ENCODE measurements at regions not wholly inside any gene's neighbourhood (a gene's known extent, or its start where the extent isn't known, plus 50 kb on each side); places are given as distances from the start of the nearest gene placed in this dataset.

- TF ChIP-seq SRF (IDR thresholded peaks at IDR 0.05; ENCODE audit: low read depth) (no peak), EGR1 (IDR thresholded peaks at IDR 0.05; ENCODE audit: low read depth) (no peak), MAX (IDR thresholded peaks at IDR 0.05) (no peak), ZNF274 (IDR thresholded peaks at IDR 0.05; ENCODE audit: low read depth, low read length) (no peak), FOSL1 (IDR thresholded peaks at IDR 0.05; ENCODE audit: low read depth) (no peak), CEBPB (IDR thresholded peaks at IDR 0.05; ENCODE audit: low read depth) (no peak), POLR2A (IDR thresholded peaks at IDR 0.05; ENCODE audit: borderline replicate concordance, extremely low read depth, insufficient read depth, insufficient read length) (no peak), SIN3A (IDR thresholded peaks at IDR 0.05; ENCODE audit: low read depth) (no peak), YY1 (IDR thresholded peaks at IDR 0.05; ENCODE audit: extremely low read depth, insufficient replicate concordance, low read depth, low read length) (no peak), POLR2AphosphoS5 (IDR thresholded peaks at IDR 0.05; ENCODE audit: low read depth, low read length) (no peak)
Measured at GRCh38 chr12:118553856-118554504, 177.6 kb downstream of the SUDS3 start (continued).

- TF ChIP-seq CTCF (IDR thresholded peaks at IDR 0.05 in 2 of 3, conservative IDR thresholded peaks at IDR 0.05 in 1 of 3; ENCODE audit: borderline replicate concordance in 1 of 3, insufficient read depth in 1 of 3, low read depth in 2 of 3, low read length in 2 of 3) (no peak), ZBTB33 (IDR thresholded peaks at IDR 0.05; ENCODE audit: extremely low read depth, insufficient replicate concordance, low read length) (no peak), YY1 (IDR thresholded peaks at IDR 0.05; ENCODE audit: extremely low read depth, insufficient replicate concordance, low read depth, low read length) (no peak), CEBPB (IDR thresholded peaks at IDR 0.05; ENCODE audit: low read depth) (no peak), REST (IDR thresholded peaks at IDR 0.05; ENCODE audit: low read depth) (no peak), ZFX (IDR thresholded peaks at IDR 0.05) (no peak)
- Histone ChIP-seq H3K79me2 (ENCODE audit: insufficient read depth, low read length) (no peaks in the 10 kb centered on the region), H3K4me2 (ENCODE audit: low read length) (no peak overlapping the region), H3K36me3 (ENCODE audit: control insufficient read depth in 1 of 2, insufficient read depth in 2 of 2, low read length in 2 of 2) (no peaks in the 10 kb centered on the region), H3K27ac (ENCODE audit: low read depth, low read length) (no peak overlapping the region), H3K9me2 (ENCODE audit: insufficient read depth) (no peaks in the 10 kb centered on the region), H3K27me3 (ENCODE audit: insufficient read depth, low read length) (peaks cover 55% of the 10 kb centered on the region), H3K9ac (ENCODE audit: low read length) (no peak overlapping the region), H3K4me1 (ENCODE audit: control insufficient read depth in 1 of 2, insufficient read depth in 2 of 2, low read length in 2 of 2) (no peaks in the 10 kb centered on the region), H4K20me1 (ENCODE audit: insufficient read depth) (no peaks in the 10 kb centered on the region), H2AFZ (ENCODE audit: low read depth, low read length, poor library complexity, severe bottlenecking) (no peak overlapping the region), H3K9me3 (ENCODE audit: control insufficient read depth in 1 of 2, insufficient read depth in 1 of 2, low read depth in 1 of 2, low read length in 2 of 2) (no peaks in the 10 kb centered on the region), H3K4me3 (replicated peaks in 1 of 2; ENCODE audit: low read depth in 1 of 2, low read length in 2 of 2) (no peak overlapping the region)
- ChIA-PET POLR2A (no interaction called here), RAD21 (ENCODE audit: low non-redundant PET in 1 of 2, low total read pairs in 2 of 2, uncharacterized antibody in 2 of 2, unreplicated experiment in 2 of 2) (no interaction called here), CTCF (no interaction called here)
- intact Hi-C loops (cut with micrococcal nuclease) = no loop called here
- no peak for DNase-seq (ENCODE audit: low read depth, low spot score)
- no TSS peak for BruUV-seq (replicated peaks)
- no peak for ATAC-seq
Measured at GRCh38 chr12:118558941-118559340, 182.6 kb downstream of the SUDS3 start.

Measured in HCT116 (cell line).